Inferior parietal cortex (tissue), 1 donor: ENCODE measurements at regions not wholly inside any gene's neighbourhood (a gene's known extent, or its start where the extent isn't known, plus 50 kb on each side); places are given as distances from the start of the nearest gene placed in this dataset.

Experiments used
- DNase-seq: peaks from one replicate; pipeline ENCODE4 v3.0.0-alpha.2; 2016; ENCODE audit errors: extremely low spot score

- no peak for DNase-seq
These were observed 56.1 kb upstream of the LRRC7 start for GRCh38 chr1:69511426-69512192.

- no peak for DNase-seq
These were observed 54.1 kb upstream of the LRRC7 start for GRCh38 chr1:69513601-69514000.
